WTC11 (cell line): ENCODE measurements at regions not wholly inside any gene's neighbourhood (a gene's known extent, or its start where the extent isn't known, plus 50 kb on each side); places are given as distances from the start of the nearest gene placed in this dataset.

Experiments
- ATF2 ChIP-seq: sonication (generic); formaldehyde crosslinking; IDR thresholded peaks from 2 replicates; pipeline ENCODE4 v1.8.1; 2022; ENCODE audit warnings: low read depth, missing genetic modification reagents, borderline replicate concordance
- ATF3 ChIP-seq: sonication (generic); formaldehyde crosslinking; conservative IDR thresholded peaks from 2 replicates; pipeline ENCODE4 v1.8.1; 2022; ENCODE audit warnings: mild to moderate bottlenecking, missing genetic modification reagents
- CDX4 ChIP-seq: fragments of 250-450 bp; sonication (Bioruptor Pico); IDR thresholded peaks from 2 replicates; pipeline ENCODE4 v1.9.0; 2021; ENCODE audit warnings: moderate library complexity, mild to moderate bottlenecking, inconsistent platforms, borderline replicate concordance
- CREB1 ChIP-seq: sonication (generic); formaldehyde crosslinking; IDR thresholded peaks from 2 replicates; pipeline ENCODE4 v1.8.0; 2023; ENCODE audit warnings: mild to moderate bottlenecking, missing genetic modification reagents
- CREM ChIP-seq: sonication (generic); formaldehyde crosslinking; IDR thresholded peaks from 2 replicates; pipeline ENCODE4 v1.8.1; 2022; ENCODE audit warnings: mild to moderate bottlenecking, missing genetic modification reagents, moderate library complexity
- CTCF ChIP-seq: fragments of 200-600 bp; IDR thresholded peaks from 2 replicates; pipeline ENCODE4 v1.8.0; 2022; ENCODE audit warnings: antibody characterized with exemption
- E2F5 ChIP-seq: sonication (generic); formaldehyde crosslinking; IDR thresholded peaks from 2 replicates; pipeline ENCODE4 v1.8.1; 2022; ENCODE audit warnings: mild to moderate bottlenecking, moderate library complexity, missing genetic modification reagents
- FOXJ3 ChIP-seq: sonication (generic); formaldehyde crosslinking; IDR thresholded peaks from 2 replicates; pipeline ENCODE4 v1.9.0; 2021; ENCODE audit warnings: missing genetic modification reagents, mild to moderate bottlenecking, borderline replicate concordance
- FOXP1 ChIP-seq: sonication (generic); formaldehyde crosslinking; IDR thresholded peaks from 2 replicates; pipeline ENCODE4 v1.8.0; 2022; ENCODE audit warnings: missing genetic modification reagents, mild to moderate bottlenecking, moderate library complexity, borderline replicate concordance
- KAT7 ChIP-seq: sonication (generic); formaldehyde crosslinking; IDR thresholded peaks from 2 replicates; pipeline ENCODE4 v1.8.1; 2023; ENCODE audit warnings: missing genetic modification reagents, mild to moderate bottlenecking, borderline replicate concordance
- MYBL2 ChIP-seq: sonication (generic); formaldehyde crosslinking; IDR thresholded peaks from 2 replicates; pipeline ENCODE4 v1.8.1; 2023; ENCODE audit warnings: mild to moderate bottlenecking, moderate library complexity, missing genetic modification reagents
- RELA ChIP-seq: sonication (generic); formaldehyde crosslinking; IDR thresholded peaks from 2 replicates; pipeline ENCODE4 v1.8.1; 2022; ENCODE audit warnings: missing genetic modification reagents, mild to moderate bottlenecking, borderline replicate concordance
- ZBTB43 ChIP-seq: sonication (generic); formaldehyde crosslinking; IDR thresholded peaks from 2 replicates; pipeline ENCODE4 v1.8.1; 2023; ENCODE audit warnings: mild to moderate bottlenecking, missing genetic modification reagents

GRCh38 chr6:76788155-76788554 lies 675.1 kb downstream of the HTR1B start:
- no peak for TF ChIP-seq CTCF
- TF ChIP-seq E2F5 = no peak
- no peak for TF ChIP-seq FOXJ3
- no peak for TF ChIP-seq CREM
- no peak for TF ChIP-seq KAT7
- no peak for TF ChIP-seq CDX4 (CRISPR knock-in tag)
- TF ChIP-seq MYBL2 (CRISPR knock-in tag) = no peak
- no peak for TF ChIP-seq ZBTB43 (CRISPR knock-in tag)
- no peak for TF ChIP-seq ATF2 (CRISPR knock-in tag)
- TF ChIP-seq FOXP1 (CRISPR knock-in tag) = no peak
- TF ChIP-seq ATF3 = no peak
- TF ChIP-seq CREB1 (CRISPR knock-in tag) = no peak
- TF ChIP-seq RELA (CRISPR knock-in tag) = no peak
